Thyroid gland (tissue), 4 donors: ENCODE measurements at regions not wholly inside any gene's neighbourhood (a gene's known extent, or its start where the extent isn't known, plus 50 kb on each side); places are given as distances from the start of the nearest gene placed in this dataset.

Experiments
- DNase-seq, 2 donors: peaks; one replicate each; pipeline ENCODE4 v3.0.0-alpha.2; 2019
- H3K27ac ChIP-seq, 3 donors: fragments of 200-600 bp; sonication (generic); 1 replicate in 2 of 3; 2 replicates in 1 of 3; pipeline ENCODE4 v1.5.1; 2016 to 2019; ENCODE audit warnings: mild to moderate bottlenecking in 1 of 3, moderate library complexity in 1 of 3
- H3K27me3 ChIP-seq: fragments of 200-600 bp; sonication (generic); one replicate; pipeline ENCODE4 v1.5.1; 2019
- H3K36me3 ChIP-seq, 2 donors: fragments of 200-600 bp; sonication (generic); one replicate each; pipeline ENCODE4 v1.5.1; 2016 to 2019
- H3K4me1 ChIP-seq, 2 donors: fragments of 200-600 bp; sonication (generic); one replicate each; pipeline ENCODE4 v1.5.1; 2017 to 2019
- H3K4me3 ChIP-seq, 3 donors: fragments of 200-600 bp; sonication (generic); replicated peaks in 1 of 3; 1 replicate in 2 of 3; 2 replicates in 1 of 3; pipeline ENCODE4 v1.5.1; 2016; ENCODE audit warnings: mild to moderate bottlenecking in 1 of 3
- H3K9me3 ChIP-seq: fragments of 200-600 bp; sonication (generic); one replicate; pipeline ENCODE4 v1.5.1; 2017
- POLR2A ChIP-seq, 2 donors: fragments of 450-650 bp; IDR thresholded peaks; one replicate each; pipeline ENCODE4 v1.6.1; 2017; ENCODE audit warnings: antibody characterized with exemption in 2 of 2, mild to moderate bottlenecking in 2 of 2, moderate library complexity in 1 of 2
- WGBS, 2 donors: methylation state at CpG; one replicate each; pipeline ENCODE4 v1.1.5; 2017; 5-methylcytosine and 5-hydroxymethylcytosine counted together
- intact Hi-C: fragments of 100-400 bp; cut with DNase I; formaldehyde crosslinking; loops from one replicate; pipeline ENCODE4 v1.15.1; 2023
- TF ChIP-seq, protein P1 (sequence below), 6 experiments: fragments of 200-600 bp in 3 of 6; fragments of 450-650 bp in 3 of 6; sonication (generic) in 3 of 6; IDR thresholded peaks; one replicate each; pipeline ENCODE4 v1.5.1; 2016 to 2019; ENCODE audit warnings: antibody characterized with exemption in 6 of 6, mild to moderate bottlenecking in 2 of 6, inconsistent platforms in 1 of 6, moderate library complexity in 1 of 6

DNA sequence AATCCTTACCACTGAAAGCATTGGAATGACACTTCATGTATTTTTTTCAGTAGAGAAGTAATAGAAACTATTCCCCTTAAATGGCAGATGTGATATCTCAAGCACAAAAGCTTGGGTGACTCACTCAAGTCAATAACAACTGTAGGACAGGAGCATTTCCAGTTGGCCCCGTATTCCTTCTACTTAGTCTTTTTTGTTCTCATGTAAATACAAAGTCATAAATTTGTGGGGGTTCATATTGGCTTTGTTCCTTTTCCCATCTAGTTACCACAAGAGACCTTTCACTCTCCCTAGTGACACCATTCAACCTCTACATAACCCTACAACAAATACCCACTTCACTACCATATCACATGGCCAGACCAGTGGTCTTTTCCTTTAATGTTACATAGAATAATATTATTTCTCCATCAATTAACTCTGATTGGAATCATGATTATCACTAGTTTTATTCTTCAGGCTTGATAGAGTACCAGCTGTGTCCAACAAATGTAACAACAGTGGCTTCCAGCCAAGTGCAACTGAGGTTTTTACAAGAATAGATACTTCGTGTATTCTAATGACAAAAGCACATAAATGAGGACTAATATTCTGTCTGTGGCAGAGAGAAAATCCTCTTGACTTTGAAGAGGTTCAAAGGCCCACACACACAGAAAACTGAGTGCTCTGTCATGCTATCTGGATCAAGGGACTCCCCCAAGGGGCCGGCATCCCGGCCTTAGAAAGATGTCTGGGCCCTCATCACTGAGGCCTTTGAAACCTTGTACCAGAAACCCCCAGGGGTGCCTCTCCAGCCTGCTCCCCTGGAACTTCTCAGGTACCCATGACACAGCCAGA is 94.0 kb upstream of the THBS1 start:
- 67 to 69% methylated on average over 4 of the region's 4 CpGs for WGBS, 2 donors
- H3K9me3 ChIP-seq, result no peaks in the 10 kb centered on the region
- H3K36me3 ChIP-seq, result no peaks in the 10 kb centered on the region
- TF ChIP-seq, protein P1, sequence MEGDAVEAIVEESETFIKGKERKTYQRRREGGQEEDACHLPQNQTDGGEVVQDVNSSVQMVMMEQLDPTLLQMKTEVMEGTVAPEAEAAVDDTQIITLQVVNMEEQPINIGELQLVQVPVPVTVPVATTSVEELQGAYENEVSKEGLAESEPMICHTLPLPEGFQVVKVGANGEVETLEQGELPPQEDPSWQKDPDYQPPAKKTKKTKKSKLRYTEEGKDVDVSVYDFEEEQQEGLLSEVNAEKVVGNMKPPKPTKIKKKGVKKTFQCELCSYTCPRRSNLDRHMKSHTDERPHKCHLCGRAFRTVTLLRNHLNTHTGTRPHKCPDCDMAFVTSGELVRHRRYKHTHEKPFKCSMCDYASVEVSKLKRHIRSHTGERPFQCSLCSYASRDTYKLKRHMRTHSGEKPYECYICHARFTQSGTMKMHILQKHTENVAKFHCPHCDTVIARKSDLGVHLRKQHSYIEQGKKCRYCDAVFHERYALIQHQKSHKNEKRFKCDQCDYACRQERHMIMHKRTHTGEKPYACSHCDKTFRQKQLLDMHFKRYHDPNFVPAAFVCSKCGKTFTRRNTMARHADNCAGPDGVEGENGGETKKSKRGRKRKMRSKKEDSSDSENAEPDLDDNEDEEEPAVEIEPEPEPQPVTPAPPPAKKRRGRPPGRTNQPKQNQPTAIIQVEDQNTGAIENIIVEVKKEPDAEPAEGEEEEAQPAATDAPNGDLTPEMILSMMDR (IDR thresholded peaks at IDR 0.05), result no peak
- no peak for TF ChIP-seq POLR2A (IDR thresholded peaks at IDR 0.05)
- H3K27me3 ChIP-seq, result no peaks in the 10 kb centered on the region
- DNase-seq, result no peak
- intact Hi-C loops, result no loop called here
- no peaks in the 10 kb centered on the region for H3K4me1 ChIP-seq
- H3K27ac ChIP-seq, result no peak overlapping the region
- no peak overlapping the region for H3K4me3 ChIP-seq

DNA sequence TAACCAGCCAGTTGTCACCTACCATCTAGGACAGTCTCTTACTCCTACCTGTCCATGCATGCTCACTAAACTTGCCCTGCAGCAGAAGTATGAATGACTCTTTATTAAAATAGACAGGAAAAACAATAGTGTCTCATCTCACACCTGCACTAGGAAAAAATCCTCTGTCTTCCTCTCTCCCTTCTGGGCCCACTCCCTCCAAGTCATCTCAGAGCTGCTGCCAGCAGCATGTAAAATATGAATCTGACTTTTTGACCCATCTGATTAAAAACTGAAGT is 93.5 kb upstream of the THBS1 start:
- intact Hi-C loops, result no loop called here
- no peaks in the 10 kb centered on the region for H3K4me1 ChIP-seq
- DNase-seq, result no peak

DNA sequence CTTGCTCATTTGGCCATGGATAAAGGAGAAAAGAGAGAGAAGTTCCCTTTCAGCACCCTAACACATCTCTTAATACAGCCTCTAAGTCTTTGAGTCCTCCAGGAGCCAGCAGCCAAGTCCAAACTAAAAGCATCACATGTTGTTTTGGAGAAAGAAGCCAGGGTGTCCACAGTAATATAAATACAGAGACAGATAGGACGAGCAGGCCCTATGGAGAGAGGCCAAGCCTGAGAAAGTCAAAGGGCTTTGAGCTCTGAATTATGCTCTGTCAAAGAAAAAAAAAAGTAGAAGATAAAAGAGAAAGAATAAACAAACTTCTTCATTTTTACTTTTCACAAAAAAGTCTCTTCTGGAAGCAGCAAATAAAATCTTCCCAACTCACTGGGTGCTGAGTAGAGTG is 92.4 kb upstream of the THBS1 start:
- Histone ChIP-seq H3K9me3 (no peaks in the 10 kb centered on the region), H3K27me3 (no peaks in the 10 kb centered on the region), H3K36me3 (no peaks in the 10 kb centered on the region), H3K27ac (no peak overlapping the region), H3K4me1 (no peaks in the 10 kb centered on the region), H3K4me3 (no peak overlapping the region)
- 65 to 80% methylated on average over 1 of the region's 1 CpG for WGBS, 2 donors
- no peak for DNase-seq
- TF ChIP-seq POLR2A (IDR thresholded peaks at IDR 0.05), result no peak
- TF ChIP-seq, protein P1 (IDR thresholded peaks at IDR 0.05), result no peak
- intact Hi-C loops, result no loop called here

More for the DNA sequence above, 93.5 kb upstream of the THBS1 start:
- Histone ChIP-seq H3K4me3 (no peak overlapping the region), H3K27ac (no peak overlapping the region), H3K36me3 (no peaks in the 10 kb centered on the region), H3K27me3 (no peaks in the 10 kb centered on the region), H3K9me3 (no peaks in the 10 kb centered on the region)
- no peak for TF ChIP-seq POLR2A (IDR thresholded peaks at IDR 0.05)
- TF ChIP-seq, protein P1 (IDR thresholded peaks at IDR 0.05), result no peak

DNA sequence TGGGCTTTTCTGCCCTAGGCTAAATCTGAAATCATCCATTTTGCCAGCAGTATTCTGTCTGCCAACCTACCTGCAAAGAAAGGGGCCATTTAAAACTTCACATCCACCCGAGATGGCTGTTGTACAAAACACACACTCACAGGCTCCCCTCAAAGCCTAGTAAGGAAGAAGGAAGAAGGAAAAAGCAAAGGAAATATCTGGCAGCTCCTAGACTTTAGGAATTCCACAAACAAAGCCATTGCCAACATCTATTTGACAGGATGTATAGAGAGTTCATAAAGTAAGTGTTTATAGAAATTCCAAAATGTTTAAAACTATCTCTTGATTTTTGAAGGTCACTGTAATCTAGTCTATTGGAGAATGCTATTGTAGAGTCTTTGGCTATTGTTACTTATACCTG is 91.9 kb upstream of the THBS1 start:
- H3K9me3 ChIP-seq, result no peaks in the 10 kb centered on the region
- 76 to 79% methylated on average over 1 of the region's 1 CpG for WGBS, 2 donors
- H3K4me1 ChIP-seq, result no peaks in the 10 kb centered on the region
- H3K36me3 ChIP-seq, result no peaks in the 10 kb centered on the region
- DNase-seq, result no peak
- H3K4me3 ChIP-seq, result no peak overlapping the region
- H3K27ac ChIP-seq, result no peak overlapping the region
- H3K27me3 ChIP-seq, result no peaks in the 10 kb centered on the region
- intact Hi-C loops, result no loop called here
- TF ChIP-seq POLR2A (IDR thresholded peaks at IDR 0.05), result no peak
- TF ChIP-seq, protein P1 (IDR thresholded peaks at IDR 0.05), result no peak

DNA sequence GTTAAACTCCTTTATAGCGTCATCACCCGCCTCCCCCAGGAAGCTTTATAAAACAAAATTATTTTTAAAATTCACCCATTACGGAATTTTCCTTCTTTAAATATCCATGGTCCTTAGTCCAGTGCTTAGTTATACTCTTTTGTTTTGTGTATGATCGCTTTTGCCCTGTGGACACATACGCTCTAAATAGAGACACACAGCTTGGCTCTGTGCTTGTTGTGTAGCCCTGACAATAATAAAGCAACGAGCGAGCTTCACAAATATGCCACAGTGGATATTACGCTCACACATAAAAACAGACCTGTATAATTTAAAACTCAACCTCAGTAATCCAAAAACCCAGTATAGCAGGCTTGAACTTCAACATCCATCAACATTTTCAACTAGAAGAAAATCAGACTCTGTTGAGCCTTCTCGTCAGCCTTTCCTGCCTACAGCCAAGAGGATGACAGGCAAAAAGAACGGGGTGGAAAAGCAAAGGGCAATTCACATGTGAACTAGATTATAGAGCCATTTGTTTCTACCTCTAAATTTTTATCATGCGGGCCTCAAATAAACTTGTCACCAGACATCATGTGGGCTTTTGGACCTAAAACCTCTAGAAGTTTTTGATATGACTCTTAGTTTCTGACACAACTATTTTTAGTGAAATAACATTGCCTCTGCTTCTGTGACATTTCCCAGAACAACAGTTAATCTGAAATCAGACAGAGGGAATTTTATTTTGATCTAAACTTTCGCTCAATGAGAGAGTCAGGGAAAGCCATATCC is 89.6 kb upstream of the THBS1 start:
- Histone ChIP-seq H3K4me1 (no peaks in the 10 kb centered on the region), H3K4me3 (no peak overlapping the region), H3K36me3 (no peaks in the 10 kb centered on the region), H3K27ac (no peak overlapping the region), H3K9me3 (no peaks in the 10 kb centered on the region), H3K27me3 (no peaks in the 10 kb centered on the region)
- 92% methylated on average over 12 of the region's 12 CpGs for WGBS, 2 donors
- no peak for TF ChIP-seq POLR2A (IDR thresholded peaks at IDR 0.05)
- TF ChIP-seq, protein P1 (IDR thresholded peaks at IDR 0.05), result no peak
- no peak for DNase-seq
- intact Hi-C loops, result no loop called here
